Erythroblast (primary cell): ENCODE measurements at regions not wholly inside any gene's neighbourhood (a gene's known extent, or its start where the extent isn't known, plus 50 kb on each side); places are given as distances from the start of the nearest gene placed in this dataset.

Experiments used
- DNase-seq, 2 experiments: peaks; one replicate each; lab custom pipeline; 2025; lab: John Stamatoyannopoulos, UW
- GATA1 ChIP-seq: IDR thresholded peaks from 2 replicates; pipeline ENCODE4 v1.6.1; 2011; ENCODE audit warnings: low read depth, mild to moderate bottlenecking, control low read depth, low read length, moderate library complexity
- POLR2A ChIP-seq: IDR thresholded peaks from 2 replicates; pipeline ENCODE4 v1.6.1; 2011; ENCODE audit warnings: mild to moderate bottlenecking, low read length

DNA sequence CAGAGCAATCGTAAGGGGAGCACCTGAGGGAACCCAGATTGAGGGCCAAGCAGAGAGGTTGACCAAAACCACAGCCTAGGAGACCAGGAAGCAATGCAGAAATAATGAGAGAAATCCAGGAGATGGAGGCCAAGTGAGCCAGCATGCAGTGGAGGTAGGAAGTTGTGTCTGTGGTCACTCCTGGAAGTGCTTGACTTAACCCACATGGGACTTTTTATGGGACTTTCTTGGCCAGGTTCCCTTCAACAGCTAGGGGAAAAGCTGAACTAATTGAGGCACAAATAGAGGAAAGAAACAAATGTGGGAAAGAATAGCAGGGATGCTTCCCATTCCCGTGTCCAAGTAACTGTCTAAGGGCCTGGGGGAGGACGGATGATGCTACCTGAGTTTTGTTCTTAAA is 293.2 kb upstream of the CLINT1 start:
- DNase-seq = no peak
- no peak for TF ChIP-seq POLR2A
- TF ChIP-seq GATA1 = no peak

DNA sequence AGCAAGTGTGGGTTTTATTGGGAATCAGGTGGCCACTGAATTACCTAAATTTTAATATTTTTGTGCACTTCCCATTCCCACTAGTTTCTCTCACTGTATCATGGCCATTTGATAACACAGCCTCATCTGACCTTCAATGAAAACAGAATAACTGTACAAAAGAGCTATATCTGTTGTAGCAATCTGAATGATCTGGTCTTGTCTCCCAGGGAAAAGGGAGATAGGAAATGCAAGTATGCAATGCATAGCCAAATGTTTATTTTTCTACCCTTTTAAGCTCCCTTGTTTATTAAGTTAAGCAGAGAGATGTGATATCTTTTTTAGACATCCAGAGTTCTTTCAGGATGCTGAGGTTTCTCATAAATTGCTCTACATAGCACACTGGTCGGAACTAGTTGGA is 288.3 kb upstream of the CLINT1 start:
- DNase-seq = no peak
- TF ChIP-seq GATA1 (no peak), POLR2A (no peak)

DNA sequence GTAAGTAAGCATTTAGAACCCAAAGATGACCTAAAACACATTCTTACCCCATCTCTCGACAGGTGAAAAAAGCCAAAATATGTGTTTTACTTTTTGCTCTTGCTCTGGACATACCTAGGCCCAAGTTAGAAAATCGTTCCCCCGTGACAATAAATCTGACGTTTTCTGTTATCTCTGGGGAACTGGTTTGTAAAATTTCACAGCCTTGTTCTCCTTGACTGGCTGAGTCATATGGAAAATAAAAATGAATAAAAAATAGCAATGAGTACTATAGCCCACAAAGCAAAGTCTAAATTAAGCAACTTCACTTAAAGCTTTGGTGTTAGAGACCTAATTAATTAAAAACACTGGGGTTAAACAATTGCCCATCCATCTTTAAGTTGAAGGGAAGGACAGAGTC is 286.9 kb upstream of the CLINT1 start:
- TF ChIP-seq GATA1 (no peak), POLR2A (no peak)
- no peak for DNase-seq

DNA sequence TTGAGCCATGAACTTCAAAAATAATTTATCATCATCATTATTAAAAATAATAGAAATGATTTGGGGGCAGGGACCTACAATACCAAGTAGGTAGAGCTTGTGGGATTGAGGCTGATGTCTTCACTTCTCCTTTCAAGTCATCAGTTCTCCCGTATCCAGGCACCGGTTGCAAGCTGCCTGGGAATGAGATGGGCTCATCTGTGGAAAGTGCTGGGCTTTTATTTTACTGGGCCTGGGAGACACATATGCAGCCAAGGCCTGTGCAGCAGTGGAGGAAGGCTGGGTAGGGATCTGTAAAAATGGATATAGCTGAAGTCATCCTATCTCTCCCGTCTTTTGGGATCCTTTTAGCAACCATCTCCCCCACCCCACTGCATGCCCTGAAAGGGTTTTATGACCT is 284.1 kb upstream of the CLINT1 start:
- no peak for DNase-seq
- TF ChIP-seq GATA1 (no peak), POLR2A (no peak)

DNA sequence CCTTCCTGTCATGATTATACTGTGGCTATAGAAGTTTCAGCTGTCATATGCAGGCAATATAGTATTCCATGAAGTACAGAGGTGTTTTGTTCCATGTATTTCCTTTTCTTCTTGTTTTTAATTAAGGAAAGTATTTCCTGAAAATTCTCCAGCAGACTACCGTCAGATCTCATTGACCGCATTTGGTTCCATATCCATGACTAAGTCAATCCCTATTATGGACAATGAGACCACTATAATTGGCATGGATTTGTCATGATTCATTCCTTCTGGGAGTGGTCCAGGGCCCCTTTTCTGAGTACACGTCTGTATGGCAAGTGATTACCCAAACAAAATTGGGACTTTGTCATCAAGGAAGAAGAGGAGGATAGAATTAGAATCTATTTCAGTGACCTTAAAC is 283.2 kb upstream of the CLINT1 start:
- DNase-seq = no peak
- TF ChIP-seq POLR2A (no peak), GATA1 (no peak)

DNA sequence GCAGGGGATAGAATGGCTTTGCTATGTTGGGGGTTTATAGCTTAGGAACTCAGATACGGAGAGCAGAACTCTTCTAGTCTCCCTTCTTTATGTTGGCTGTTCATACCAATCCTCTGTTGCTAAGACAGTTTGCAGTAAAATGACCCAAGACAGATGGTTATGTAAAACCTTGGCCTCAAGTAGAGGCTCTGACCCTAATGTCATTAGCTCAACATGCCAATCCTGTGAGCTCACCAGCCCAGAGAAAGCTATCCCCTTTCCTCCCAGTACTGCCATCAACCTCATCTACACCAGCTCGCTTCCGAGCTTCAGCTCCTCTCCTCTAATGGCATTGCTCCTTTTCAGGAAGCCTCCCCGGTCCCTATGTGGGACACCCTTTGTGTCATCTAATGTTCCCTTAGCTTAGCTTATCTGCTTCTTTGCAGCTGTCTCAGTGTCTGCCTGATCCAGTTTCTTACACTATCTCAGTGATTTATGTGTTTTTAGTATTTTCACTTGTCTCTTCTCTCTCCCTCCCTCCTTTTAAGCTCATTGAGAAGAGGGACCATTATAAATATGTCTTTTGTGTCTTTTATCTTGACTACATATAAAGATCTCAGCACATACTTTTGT is 281.3 kb upstream of the CLINT1 start:
- TF ChIP-seq GATA1 = no peak
- TF ChIP-seq POLR2A = no peak
- no peak for DNase-seq

DNA sequence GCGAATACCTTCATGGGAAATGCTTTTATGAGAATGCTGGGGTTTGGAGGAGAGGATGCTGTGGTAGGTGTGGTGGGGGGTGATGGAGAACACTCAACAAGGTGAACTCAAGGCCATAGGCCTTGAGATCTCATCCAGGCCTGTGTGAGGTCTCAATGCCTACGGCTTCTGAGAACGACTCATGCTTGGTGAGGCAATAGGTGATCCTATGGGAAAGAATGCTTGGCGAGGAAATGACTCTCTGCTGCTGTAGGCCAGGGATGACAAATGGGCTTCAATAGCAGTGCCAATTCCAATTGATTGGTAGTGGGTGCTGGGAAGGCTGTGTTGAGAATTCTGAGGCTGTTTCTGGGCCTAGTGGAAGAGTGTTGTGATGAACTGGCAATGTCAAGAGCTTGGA is 280.2 kb upstream of the CLINT1 start:
- DNase-seq = no peak
- TF ChIP-seq POLR2A (no peak), GATA1 (no peak)

DNA sequence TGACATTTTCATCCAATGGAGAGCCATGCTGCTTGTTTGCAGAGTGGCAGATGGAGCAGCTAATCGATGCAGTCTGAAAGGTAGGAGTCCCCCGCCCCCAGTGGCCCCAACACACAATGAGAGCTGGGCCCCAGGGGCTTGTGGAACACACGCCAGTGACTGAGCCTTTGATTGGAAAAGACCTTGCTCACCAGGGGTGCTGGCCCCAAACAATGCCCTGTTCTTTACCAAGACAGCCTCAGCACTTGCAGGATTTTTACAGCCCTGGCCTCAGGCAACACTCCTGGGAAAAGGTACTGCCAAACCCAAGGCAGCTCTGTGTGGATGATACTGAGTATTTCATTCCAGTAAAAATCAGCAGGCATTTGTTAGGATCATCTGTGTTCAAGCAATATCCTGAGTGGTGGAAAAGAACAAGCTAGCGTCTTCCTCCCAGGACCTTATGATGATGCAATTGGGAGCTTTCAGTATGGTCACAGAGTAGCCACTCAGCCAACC is 276.8 kb upstream of the CLINT1 start:
- DNase-seq = no peak
- TF ChIP-seq GATA1 (no peak), POLR2A (no peak)

DNA sequence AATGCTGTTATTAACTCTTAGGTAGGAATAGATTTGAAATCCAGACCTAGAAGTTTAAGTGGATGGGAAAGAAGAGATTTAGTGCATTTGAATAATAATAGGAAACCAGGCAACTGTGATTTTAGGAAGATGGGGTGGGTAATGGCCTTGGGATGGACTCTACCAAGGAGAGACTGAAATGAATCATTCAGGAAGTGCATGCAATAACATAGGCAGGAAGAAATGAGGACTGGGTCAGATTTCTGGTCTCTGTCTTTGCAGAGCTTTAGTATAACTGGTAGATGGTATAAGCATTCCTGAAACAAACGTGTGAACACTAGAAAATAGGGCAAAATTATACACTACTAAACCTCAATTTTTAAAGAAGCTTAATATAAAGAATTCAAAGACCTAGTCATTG is 274.4 kb upstream of the CLINT1 start:
- no peak for TF ChIP-seq GATA1
- no peak for TF ChIP-seq POLR2A
- DNase-seq = no peak

DNA sequence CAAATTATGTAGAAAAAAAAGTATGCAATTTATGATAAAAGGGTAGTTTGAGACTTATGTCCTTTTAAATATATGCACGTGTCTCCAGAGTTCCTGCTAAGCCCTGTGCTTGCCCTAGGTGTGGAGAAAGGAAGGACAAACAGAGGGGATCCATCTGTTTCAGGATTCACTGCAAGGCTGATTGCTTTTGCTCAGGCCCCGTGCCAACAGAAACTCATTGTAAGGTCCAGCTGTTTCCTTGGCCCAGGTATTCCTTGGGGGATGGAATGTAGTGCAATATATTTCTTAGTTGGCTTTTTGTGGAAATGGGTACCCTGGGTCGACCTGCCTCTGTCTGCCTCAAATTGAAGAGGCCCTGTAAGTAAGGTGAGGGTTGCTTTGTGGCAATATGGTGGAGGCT is 268.6 kb upstream of the CLINT1 start:
- DNase-seq = no peak
- TF ChIP-seq POLR2A = no peak
- no peak for TF ChIP-seq GATA1

DNA sequence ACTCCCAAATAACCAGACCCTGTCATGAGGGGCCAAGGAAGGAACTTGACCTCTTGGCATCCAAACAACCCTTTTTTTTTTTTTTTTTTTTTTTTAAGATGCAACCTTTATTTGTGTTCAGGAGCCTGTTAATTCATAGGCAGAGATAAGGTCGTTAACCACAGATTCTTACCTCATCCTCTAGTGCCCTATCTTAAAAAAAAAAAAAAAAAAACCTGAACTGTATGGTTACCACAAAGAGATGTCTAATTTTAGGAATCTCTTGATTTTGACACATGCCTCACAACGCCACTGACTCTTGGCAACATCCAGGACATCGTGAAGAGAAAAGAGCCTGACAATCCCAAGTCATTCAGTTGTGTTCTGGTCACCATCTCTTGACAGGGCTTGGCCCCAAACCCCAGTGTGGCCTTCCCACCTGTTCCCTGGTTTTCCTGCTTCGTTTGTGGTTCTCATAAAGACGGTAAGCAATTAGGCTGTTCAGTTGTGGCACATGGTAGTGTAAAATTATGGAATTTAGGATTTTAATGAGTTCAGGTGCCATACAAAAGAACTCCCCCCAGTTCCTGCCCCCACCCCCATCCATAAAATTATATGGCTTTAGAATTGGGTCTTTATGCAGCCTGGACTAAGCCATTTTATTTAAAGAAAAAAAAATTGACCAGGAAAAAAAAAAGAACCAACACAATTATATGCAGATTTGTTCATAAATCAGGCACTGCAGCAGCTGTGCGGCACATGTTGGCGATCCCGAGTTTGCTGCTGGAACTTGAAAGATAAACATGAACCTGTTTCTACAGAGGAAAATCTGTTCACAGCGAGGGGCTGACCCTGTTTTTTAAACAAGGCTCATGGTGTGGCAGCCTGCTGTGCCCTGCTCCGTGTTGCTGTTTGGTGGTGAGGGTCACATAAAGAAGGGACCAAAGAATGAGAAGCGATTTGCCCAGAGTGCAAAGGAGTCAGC is 267.8 kb upstream of the CLINT1 start:
- DNase-seq = no peak
- TF ChIP-seq GATA1 = no peak
- no peak for TF ChIP-seq POLR2A

DNA sequence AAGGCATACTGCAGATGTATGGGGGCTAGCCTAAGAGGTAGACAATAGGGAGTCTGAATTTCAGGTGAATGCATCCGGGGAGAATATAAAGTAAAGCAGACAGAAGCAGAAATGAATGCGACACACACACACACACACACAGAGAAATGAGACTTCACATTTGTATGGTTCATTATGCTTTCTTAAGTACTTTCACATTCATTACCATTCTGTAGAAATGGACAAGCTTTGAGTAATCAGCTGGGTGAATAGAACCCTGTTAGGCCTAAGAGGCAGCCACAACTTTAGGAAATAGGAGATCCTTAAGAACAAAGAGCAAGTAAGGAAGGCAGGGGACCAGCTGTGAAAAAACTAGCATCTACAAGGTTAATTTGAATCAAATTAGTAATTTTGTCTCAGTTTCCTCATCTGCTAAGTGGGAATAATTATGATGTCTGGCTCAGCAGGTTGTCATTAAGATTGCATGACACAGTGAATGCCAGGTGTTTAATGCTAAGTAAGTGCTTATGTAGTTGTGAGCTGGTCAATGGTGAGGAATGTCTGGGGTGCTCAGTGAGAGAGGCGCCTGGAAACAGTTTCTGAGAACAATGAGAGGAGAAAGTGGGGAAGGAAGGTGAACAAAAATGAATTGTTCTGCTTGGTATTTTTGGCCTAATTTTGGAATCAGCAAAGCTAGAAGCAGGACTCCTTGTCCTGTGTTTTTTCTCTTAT is 265.8 kb upstream of the CLINT1 start:
- TF ChIP-seq GATA1 (no peak), POLR2A (no peak)
- DNase-seq = no peak

DNA sequence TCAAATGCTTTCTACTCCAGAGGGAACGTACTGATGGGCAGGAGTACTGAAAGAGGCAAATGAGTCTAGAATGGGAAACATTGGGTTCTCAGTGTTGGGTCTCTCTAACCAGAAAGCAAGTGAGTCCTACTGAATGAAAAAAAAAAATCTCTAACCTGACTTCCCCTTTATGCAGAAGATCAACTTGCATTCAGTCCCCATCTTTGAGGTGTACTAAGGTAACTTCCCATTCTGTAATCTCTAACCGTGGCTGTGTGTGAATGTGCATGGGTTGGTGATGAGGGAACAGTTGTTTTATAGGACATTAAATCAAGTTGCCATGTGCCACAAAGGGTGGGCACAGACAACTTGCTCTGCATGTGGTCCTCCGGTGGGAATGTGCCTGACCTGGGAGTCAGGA is 264.6 kb upstream of the CLINT1 start:
- no peak for DNase-seq
- TF ChIP-seq GATA1 (no peak), POLR2A (no peak)

DNA sequence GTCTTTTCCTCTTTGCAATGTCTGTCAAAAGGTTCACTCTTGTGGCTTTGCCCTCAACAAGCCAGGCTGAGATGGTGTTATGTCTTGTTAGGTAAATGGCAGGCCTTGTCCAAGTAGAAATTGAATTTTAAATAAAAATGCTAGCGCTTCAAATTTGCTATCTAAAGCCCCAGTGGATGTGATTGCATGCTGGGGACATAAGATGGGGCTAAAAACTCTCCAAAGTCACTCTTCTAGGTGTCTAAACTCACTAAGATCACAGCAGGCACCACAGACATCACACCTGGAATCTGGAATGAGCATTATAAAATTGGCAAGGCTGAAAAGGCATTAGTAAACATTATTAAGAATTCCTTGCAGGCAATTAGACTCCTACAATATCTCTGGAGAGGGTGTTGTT is 262.7 kb upstream of the CLINT1 start:
- TF ChIP-seq POLR2A = no peak
- DNase-seq = no peak
